Limb (tissue), 2 donors: ENCODE measurements at regions not wholly inside any gene's neighbourhood (a gene's known extent, or its start where the extent isn't known, plus 50 kb on each side); places are given as distances from the start of the nearest gene placed in this dataset.

Experiments
- DNase-seq, 2 donors: peaks; one replicate each; pipeline ENCODE4 v3.0.0-alpha.2; 2016; ENCODE audit errors: extremely low spot score in 2 of 2

DNA sequence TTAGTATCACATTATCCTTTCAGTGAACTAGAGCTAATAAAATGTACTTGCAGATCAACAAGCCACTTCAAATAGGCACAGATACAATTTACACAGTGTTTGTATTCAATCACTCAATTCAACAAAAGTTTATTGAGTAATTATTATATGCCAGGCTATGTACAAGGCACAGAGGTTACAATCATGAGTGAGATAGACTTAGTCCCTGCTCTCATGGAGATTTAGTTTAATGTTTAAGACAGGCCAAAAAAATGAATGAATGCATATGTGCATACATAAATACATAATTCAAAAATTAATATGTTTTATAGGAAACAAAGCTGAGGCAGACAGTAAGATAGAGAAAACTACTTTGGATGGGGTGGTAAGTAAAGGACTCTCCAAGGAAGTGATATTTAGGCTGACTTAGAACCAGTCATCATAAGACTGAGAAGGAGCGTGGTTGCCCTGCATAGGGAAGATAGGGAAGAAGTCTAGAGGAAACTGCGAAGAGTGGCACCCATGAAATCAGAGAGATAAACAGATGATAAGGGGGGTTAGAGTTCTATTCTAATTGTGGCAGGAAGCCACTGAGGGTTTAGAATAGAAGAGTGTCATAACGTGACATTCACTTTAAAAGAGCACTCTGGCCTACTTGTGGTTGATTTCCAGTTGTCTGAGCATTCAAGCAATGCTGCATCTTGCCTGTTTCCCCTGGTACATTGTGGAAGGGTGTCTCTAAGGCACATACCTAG, 49.7 kb upstream of the GRAMD2B start:
- DNase-seq, result no peak
